ENCODE measurements at regions not wholly inside any gene's neighbourhood (a gene's known extent, or its start where the extent isn't known, plus 50 kb on each side); places are given as distances from the start of the nearest gene placed in this dataset.
"Not testable (repeated sequence)": the region's sequence is repeated elsewhere in the genome, so short reads cannot be mapped to it uniquely, and the experiment has no call there.

GRCh38 chr5:130708754-130709153, 456.3 kb downstream of the HINT1 start:
- DNase-seq, result no peak

GRCh38 chr5:130706696-130707095, 458.4 kb downstream of the HINT1 start:
- DNase-seq, result no peak

GRCh38 chr5:130705368-130705767, 459.7 kb downstream of the HINT1 start:
- no peak for DNase-seq

GRCh38 chr5:130693509-130693908, 471.5 kb downstream of the HINT1 start:
- DNase-seq, result no peak

- DNase-seq, result no peak
Measured at GRCh38 chr5:130692770-130693169, 472.3 kb downstream of the HINT1 start.

GRCh38 chr5:130689831-130690230, 475.2 kb downstream of the HINT1 start:
- no peak for DNase-seq

- DNase-seq, result no peak
Measured at GRCh38 chr5:130687085-130687733, 477.8 kb downstream of the HINT1 start.

- no peak for DNase-seq
Measured at GRCh38 chr5:130678637-130679036, 486.4 kb downstream of the HINT1 start.

- no peak for DNase-seq
Measured at GRCh38 chr5:130666462-130666861, 498.6 kb downstream of the HINT1 start.

GRCh38 chr5:130652176-130652575, 512.9 kb downstream of the HINT1 start:
- DNase-seq, result no peak

GRCh38 chr5:130651440-130651839, 513.6 kb downstream of the HINT1 start:
- no peak for DNase-seq

GRCh38 chr5:130643321-130643720, 521.7 kb downstream of the HINT1 start:
- DNase-seq, result no peak

- DNase-seq, result no peak
Measured at GRCh38 chr5:130642461-130642860, 522.6 kb downstream of the HINT1 start.

GRCh38 chr5:130627145-130627544, 537.9 kb downstream of the HINT1 start:
- DNase-seq, result no peak

GRCh38 chr5:130624805-130625204, 540.3 kb downstream of the HINT1 start:
- no peak for DNase-seq

- no peak for DNase-seq
Measured at GRCh38 chr5:130616161-130616560, 548.9 kb downstream of the HINT1 start.

- DNase-seq, result no peak
Measured at GRCh38 chr5:130605234-130605633, 559.8 kb downstream of the HINT1 start.

GRCh38 chr5:130596647-130597046, 568.4 kb downstream of the HINT1 start:
- not testable (repeated sequence) for DNase-seq

- DNase-seq, result no peak
Measured at GRCh38 chr5:130580264-130580663, 584.8 kb downstream of the HINT1 start.

- DNase-seq, result no peak
Measured at GRCh38 chr5:130578354-130578753, 586.7 kb downstream of the HINT1 start.

GRCh38 chr5:130571076-130571475, 594.0 kb downstream of the HINT1 start:
- no peak for DNase-seq

- DNase-seq, result no peak
Measured at GRCh38 chr5:130568791-130569190, 596.3 kb downstream of the HINT1 start.

- DNase-seq, result no peak
Measured at GRCh38 chr5:130555429-130555828, 609.6 kb downstream of the HINT1 start.

GRCh38 chr5:130550562-130550928, 614.5 kb downstream of the HINT1 start:
- no peak for DNase-seq

GRCh38 chr5:130549884-130550561, 615.0 kb downstream of the HINT1 start:
- DNase-seq, result no peak

Data from NCI-H1436 (cell line).